ENCODE measurements at regions not wholly inside any gene's neighbourhood (a gene's known extent, or its start where the extent isn't known, plus 50 kb on each side); places are given as distances from the start of the nearest gene placed in this dataset.

- no peak for TF ChIP-seq CTCF (IDR thresholded peaks at IDR 0.05; ENCODE audit: low read length)
- no peak for TF ChIP-seq EZH2 (IDR thresholded peaks at IDR 0.05; ENCODE audit: borderline replicate concordance, low read length)
These were observed 114.0 kb downstream of the DACT1 start for GRCh38 chr14:58751788-58752187.

All from OCI-LY1 (cell line).